ENCODE measurements at regions not wholly inside any gene's neighbourhood (a gene's known extent, or its start where the extent isn't known, plus 50 kb on each side); places are given as distances from the start of the nearest gene placed in this dataset.

- no peaks in the 10 kb centered on the region for H3K4me1 ChIP-seq (ENCODE audit: insufficient read depth, low read length, poor library complexity, severe bottlenecking)
- no TSS peak for BruUV-seq (replicated peaks)
- H3K27me3 ChIP-seq (replicated peaks; ENCODE audit: insufficient read depth, low read depth, low read length, poor library complexity) = peaks cover 35% of the 10 kb centered on the region
- CTCF ChIA-PET = no interaction called here
- no peak overlapping the region for H3K27ac ChIP-seq (ENCODE audit: low read depth, low read length, poor library complexity, severe bottlenecking)
- H3K4me3 ChIP-seq (ENCODE audit: low read depth, low read length, poor library complexity, severe bottlenecking) = no peak overlapping the region
- H3K9me3 ChIP-seq (ENCODE audit: low read depth, low read length, poor library complexity, severe bottlenecking) = no peaks in the 10 kb centered on the region
- intact Hi-C loops (cut with micrococcal nuclease; ENCODE audit: unreplicated experiment) = no loop called here
- TF ChIP-seq CTCF (conservative IDR thresholded peaks at IDR 0.05; ENCODE audit: low read depth, low read length) = no peak
- TF ChIP-seq EZH2 (IDR thresholded peaks at IDR 0.05; ENCODE audit: borderline replicate concordance, low read depth, low read length, poor library complexity, severe bottlenecking) = no peak
- H3K36me3 ChIP-seq (ENCODE audit: insufficient read depth, low read length, poor library complexity, severe bottlenecking) = no peaks in the 10 kb centered on the region
- POLR2A ChIA-PET (ENCODE audit: low non-redundant PET) = no interaction called here
- no peak for DNase-seq (ENCODE audit: low spot score)
These were observed 242.2 kb downstream of the EMX2 start for GRCh38 chr10:117784776-117785175.

GRCh38 chr10:117788911-117789310, 246.4 kb downstream of the EMX2 start:
- BruUV-seq (replicated peaks) = no TSS peak
- Histone ChIP-seq H3K4me1 (ENCODE audit: insufficient read depth, low read length, poor library complexity, severe bottlenecking) (no peaks in the 10 kb centered on the region), H3K27me3 (replicated peaks; ENCODE audit: insufficient read depth, low read depth, low read length, poor library complexity) (peaks cover 68% of the 10 kb centered on the region), H3K9me3 (ENCODE audit: low read depth, low read length, poor library complexity, severe bottlenecking) (no peaks in the 10 kb centered on the region), H3K4me3 (ENCODE audit: low read depth, low read length, poor library complexity, severe bottlenecking) (no peak overlapping the region), H3K36me3 (ENCODE audit: insufficient read depth, low read length, poor library complexity, severe bottlenecking) (no peaks in the 10 kb centered on the region), H3K27ac (ENCODE audit: low read depth, low read length, poor library complexity, severe bottlenecking) (no peak overlapping the region)
- ChIA-PET POLR2A (ENCODE audit: low non-redundant PET) (no interaction called here), CTCF (interaction anchor here (0.7 kb wide), 1 partner anchor 18 kb away, joined by 3 read pairs; no protein-coding TSS in a partner anchor)
- no peak for DNase-seq (ENCODE audit: low spot score)
- TF ChIP-seq EZH2 (IDR thresholded peaks at IDR 0.05; ENCODE audit: borderline replicate concordance, low read depth, low read length, poor library complexity, severe bottlenecking) (no peak), CTCF (conservative IDR thresholded peaks at IDR 0.05; ENCODE audit: low read depth, low read length) (no peak)
- intact Hi-C loops (cut with micrococcal nuclease; ENCODE audit: unreplicated experiment) = no loop called here

- TF ChIP-seq EZH2 (IDR thresholded peaks at IDR 0.05; ENCODE audit: borderline replicate concordance, low read depth, low read length, poor library complexity, severe bottlenecking) (no peak), CTCF (conservative IDR thresholded peaks at IDR 0.05; ENCODE audit: low read depth, low read length) (no peak)
- POLR2A ChIA-PET (ENCODE audit: low non-redundant PET) = no interaction called here
- H3K27me3 ChIP-seq (replicated peaks; ENCODE audit: insufficient read depth, low read depth, low read length, poor library complexity) = peaks cover 72% of the 10 kb centered on the region
- no peak overlapping the region for H3K4me3 ChIP-seq (ENCODE audit: low read depth, low read length, poor library complexity, severe bottlenecking)
- no peak for DNase-seq (ENCODE audit: low spot score)
- BruUV-seq (replicated peaks) = no TSS peak
- CTCF ChIA-PET = interaction anchor here (0.7 kb wide), 1 partner anchor 287 kb away, joined by 3 read pairs; no protein-coding TSS in a partner anchor
- H3K4me1 ChIP-seq (ENCODE audit: insufficient read depth, low read length, poor library complexity, severe bottlenecking) = no peaks in the 10 kb centered on the region
- no peak overlapping the region for H3K27ac ChIP-seq (ENCODE audit: low read depth, low read length, poor library complexity, severe bottlenecking)
- intact Hi-C loops (cut with micrococcal nuclease; ENCODE audit: unreplicated experiment) = no loop called here
- no peaks in the 10 kb centered on the region for H3K36me3 ChIP-seq (ENCODE audit: insufficient read depth, low read length, poor library complexity, severe bottlenecking)
- no peaks in the 10 kb centered on the region for H3K9me3 ChIP-seq (ENCODE audit: low read depth, low read length, poor library complexity, severe bottlenecking)
These were observed 247.6 kb downstream of the EMX2 start for GRCh38 chr10:117790179-117790578.

Data from A673 (cell line).